Upper lobe of left lung (tissue), 6 donors: ENCODE measurements at regions not wholly inside any gene's neighbourhood (a gene's known extent, or its start where the extent isn't known, plus 50 kb on each side); places are given as distances from the start of the nearest gene placed in this dataset.

Source experiments
- ATAC-seq, 2 donors: fragments of 200-7000 bp; cut with Tn5 transposase; one replicate each; pipeline ENCODE4 v1.9.1; 2022; ENCODE audit warnings: mild to moderate bottlenecking in 2 of 2, moderate library complexity in 2 of 2; ENCODE audit not compliant: low FRiP score in 2 of 2
- DNase-seq, 2 donors: peaks; one replicate each; pipeline ENCODE4 v3.0.0-alpha.2; 2019 to 2020
- H3K27ac ChIP-seq, 4 donors: fragments of 200-600 bp; sonication (generic); one replicate each; pipeline ENCODE4 v1.5.1; 2016 to 2019
- H3K27me3 ChIP-seq, 4 donors: fragments of 200-600 bp; sonication (generic); one replicate each; pipeline ENCODE4 v1.5.1; 2017 to 2019
- H3K36me3 ChIP-seq, 4 donors: fragments of 200-600 bp; sonication (generic); one replicate each; pipeline ENCODE4 v1.5.1; 2016 to 2019
- H3K4me1 ChIP-seq, 4 donors: fragments of 200-600 bp; sonication (generic); one replicate each; pipeline ENCODE4 v1.5.1; 2018 to 2019
- H3K4me3 ChIP-seq, 4 donors: fragments of 200-600 bp; sonication (generic); one replicate each; pipeline ENCODE4 v1.5.1; 2017 to 2019; ENCODE audit warnings: mild to moderate bottlenecking in 2 of 4, moderate library complexity in 1 of 4
- H3K9me3 ChIP-seq, 4 donors: fragments of 200-600 bp; sonication (generic); one replicate each; pipeline ENCODE4 v1.5.1; 2018 to 2019
- CTCF ChIP-seq, 6 experiments: fragments of 450-650 bp in 4 of 6; fragments of 200-600 bp in 2 of 6; sonication (generic) in 2 of 6; IDR thresholded peaks; one replicate each; pipeline ENCODE4 v1.5.1; 2016 to 2019; ENCODE audit warnings: antibody characterized with exemption in 6 of 6
- EP300 ChIP-seq, 4 donors: sonication (generic); formaldehyde crosslinking; IDR thresholded peaks; one replicate each; pipeline ENCODE4 v1.5.1; 2017; ENCODE audit warnings: antibody characterized with exemption in 4 of 4, control low read depth in 2 of 4
- POLR2A ChIP-seq, 4 donors: fragments of 450-650 bp; IDR thresholded peaks; one replicate each; pipeline ENCODE4 v1.5.1; 2016 to 2017; ENCODE audit warnings: antibody characterized with exemption in 4 of 4, mild to moderate bottlenecking in 2 of 4
- POLR2AphosphoS5 ChIP-seq, 2 donors: sonication (generic); formaldehyde crosslinking; IDR thresholded peaks; one replicate each; pipeline ENCODE4 v1.5.1; 2017; ENCODE audit warnings: antibody characterized with exemption in 2 of 2
- WGBS, 2 donors: methylation state at CpG; one replicate each; pipeline ENCODE4 v1.1.5; 2017 to 2018; 5-methylcytosine and 5-hydroxymethylcytosine counted together
- donor health status: DM: no; HTN: no; CAD: no; lungs with moderate emphysema.
- donor health status: DM: no; HTN: yes; CAD: no; lungs with severe emphysema.

GRCh38 chr20:40156600-40157317 is 532.3 kb downstream of the MAFB start:
- H3K27ac ChIP-seq = no peak overlapping the region
- DNase-seq = no peak
- 57 to 59% methylated on average over 4 of the region's 4 CpGs for WGBS, 2 donors
- no peaks in the 10 kb centered on the region for H3K4me1 ChIP-seq
- TF ChIP-seq EP300 (IDR thresholded peaks at IDR 0.05) = no peak
- no peak for TF ChIP-seq POLR2A (IDR thresholded peaks at IDR 0.05)
- no peak for TF ChIP-seq CTCF (IDR thresholded peaks at IDR 0.05)
- no peak for TF ChIP-seq POLR2AphosphoS5 (IDR thresholded peaks at IDR 0.05)
- no peak overlapping the region for H3K4me3 ChIP-seq
- ATAC-seq = no peak
- H3K27me3 ChIP-seq = no peaks in the 10 kb centered on the region
- H3K36me3 ChIP-seq = no peaks in the 10 kb centered on the region
- no peaks in the 10 kb centered on the region for H3K9me3 ChIP-seq

- ATAC-seq (no peak), DNase-seq (no peak)
- Histone ChIP-seq H3K4me3 (no peak overlapping the region), H3K36me3 (no peaks in the 10 kb centered on the region), H3K9me3 (no peaks in the 10 kb centered on the region), H3K4me1 (no peaks in the 10 kb centered on the region), H3K27ac (no peak overlapping the region), H3K27me3 (no peaks in the 10 kb centered on the region)
- no peak for TF ChIP-seq POLR2AphosphoS5 (IDR thresholded peaks at IDR 0.05)
- no peak for TF ChIP-seq EP300 (IDR thresholded peaks at IDR 0.05)
- no peak for TF ChIP-seq POLR2A (IDR thresholded peaks at IDR 0.05)
- TF ChIP-seq CTCF (IDR thresholded peaks at IDR 0.05) = no peak
- WGBS, 2 donors = 68 to 78% methylated on average over 2 of the region's 2 CpGs
These were observed 534.5 kb downstream of the MAFB start for GRCh38 chr20:40154514-40154913.

GRCh38 chr20:40148886-40149285 is 540.1 kb downstream of the MAFB start:
- Histone ChIP-seq H3K36me3 (no peaks in the 10 kb centered on the region), H3K4me1 (no peaks in the 10 kb centered on the region), H3K27me3 (no peaks in the 10 kb centered on the region), H3K9me3 (no peaks in the 10 kb centered on the region), H3K27ac (no peak overlapping the region), H3K4me3 (no peak overlapping the region)
- no peak for DNase-seq
- TF ChIP-seq CTCF (IDR thresholded peaks at IDR 0.05) (no peak), EP300 (IDR thresholded peaks at IDR 0.05) (no peak), POLR2A (IDR thresholded peaks at IDR 0.05) (no peak), POLR2AphosphoS5 (IDR thresholded peaks at IDR 0.05) (no peak)
- WGBS, 2 donors = 77 to 79% methylated on average over 7 of the region's 7 CpGs
- ATAC-seq = no peak

GRCh38 chr20:40146071-40146470 is 543.0 kb downstream of the MAFB start:
- H3K27me3 ChIP-seq = no peaks in the 10 kb centered on the region
- no peak for TF ChIP-seq CTCF (IDR thresholded peaks at IDR 0.05)
- no peak overlapping the region for H3K27ac ChIP-seq
- ATAC-seq (no peak), DNase-seq (no peak)
- no peaks in the 10 kb centered on the region for H3K9me3 ChIP-seq
- H3K36me3 ChIP-seq = no peaks in the 10 kb centered on the region
- H3K4me3 ChIP-seq = no peak overlapping the region
- no peaks in the 10 kb centered on the region for H3K4me1 ChIP-seq

- 60 to 80% methylated on average over 4 of the region's 4 CpGs for WGBS, 2 donors
- H3K4me1 ChIP-seq = no peaks in the 10 kb centered on the region
- DNase-seq (no peak), ATAC-seq (no peak)
- no peaks in the 10 kb centered on the region for H3K36me3 ChIP-seq
- no peak for TF ChIP-seq EP300 (IDR thresholded peaks at IDR 0.05)
- no peak for TF ChIP-seq POLR2AphosphoS5 (IDR thresholded peaks at IDR 0.05)
- no peak for TF ChIP-seq POLR2A (IDR thresholded peaks at IDR 0.05)
- TF ChIP-seq CTCF (IDR thresholded peaks at IDR 0.05) = no peak
- no peaks in the 10 kb centered on the region for H3K27me3 ChIP-seq
- H3K4me3 ChIP-seq = no peak overlapping the region
- no peak overlapping the region for H3K27ac ChIP-seq
- no peaks in the 10 kb centered on the region for H3K9me3 ChIP-seq
These were observed 544.5 kb downstream of the MAFB start for GRCh38 chr20:40144581-40144980.
